NK-92 treated with Interleukin-12 subunit alpha and Interleukin-12 subunit beta, amount 100 ng/mL, for 24 hours (cell line): ENCODE measurements at regions not wholly inside any gene's neighbourhood (a gene's known extent, or its start where the extent isn't known, plus 50 kb on each side); places are given as distances from the start of the nearest gene placed in this dataset.

Experiments used
- DNase-seq: peaks from one replicate; lab custom pipeline; 2025; lab: John Stamatoyannopoulos, UW

GRCh38 chr10:129078346-129078745 lies 388.7 kb upstream of the MGMT start:
- DNase-seq: no peak

- no peak for DNase-seq
Observed at GRCh38 chr10:129078746-129079145, 388.3 kb upstream of the MGMT start.

GRCh38 chr10:129079705-129080104 lies 387.3 kb upstream of the MGMT start:
- DNase-seq: no peak

- no peak for DNase-seq
Observed at GRCh38 chr10:129085811-129086210, 381.2 kb upstream of the MGMT start.

- DNase-seq: no peak
Observed at GRCh38 chr10:129089341-129089740, 377.7 kb upstream of the MGMT start.

- no peak for DNase-seq
Observed at GRCh38 chr10:129090165-129090564, 376.9 kb upstream of the MGMT start.

GRCh38 chr10:129090618-129091366 lies 376.2 kb upstream of the MGMT start:
- no peak for DNase-seq

GRCh38 chr10:129093641-129094040 lies 373.4 kb upstream of the MGMT start:
- no peak for DNase-seq

GRCh38 chr10:129094233-129094632 lies 372.8 kb upstream of the MGMT start:
- no peak for DNase-seq

- DNase-seq: no peak
Observed at GRCh38 chr10:129094861-129095260, 372.2 kb upstream of the MGMT start.

GRCh38 chr10:129095680-129096064 lies 371.4 kb upstream of the MGMT start:
- no peak for DNase-seq

GRCh38 chr10:129096065-129096984 lies 370.7 kb upstream of the MGMT start:
- no peak for DNase-seq

GRCh38 chr10:129097776-129098330 lies 369.2 kb upstream of the MGMT start:
- DNase-seq: no peak

GRCh38 chr10:129098517-129098916 lies 368.5 kb upstream of the MGMT start:
- no peak for DNase-seq

- DNase-seq: no peak
Observed at GRCh38 chr10:129099486-129099885, 367.6 kb upstream of the MGMT start.

GRCh38 chr10:129099992-129100391 lies 367.0 kb upstream of the MGMT start:
- DNase-seq: no peak

- DNase-seq: no peak
Observed at GRCh38 chr10:129101232-129101980, 365.6 kb upstream of the MGMT start.

GRCh38 chr10:129102906-129103693 lies 363.9 kb upstream of the MGMT start:
- no peak for DNase-seq

GRCh38 chr10:129104266-129105045 lies 362.6 kb upstream of the MGMT start:
- DNase-seq: no peak

GRCh38 chr10:129105266-129105665 lies 361.8 kb upstream of the MGMT start:
- DNase-seq: no peak

GRCh38 chr10:129106314-129106713 lies 360.7 kb upstream of the MGMT start:
- DNase-seq: no peak
